HFFc6 (cell line): ENCODE measurements at regions not wholly inside any gene's neighbourhood (a gene's known extent, or its start where the extent isn't known, plus 50 kb on each side); places are given as distances from the start of the nearest gene placed in this dataset.

ENCODE experiments used
- DNase-seq: peaks from one replicate; pipeline ENCODE4 v3.0.0-alpha.2; 2018
- H3K27ac Mint-ChIP-seq: 2 replicates; pipeline ENCODE4 v1.8.0; 2020; ENCODE audit warnings: mild to moderate bottlenecking, mixed read lengths
- H3K27me3 Mint-ChIP-seq: 2 replicates; pipeline ENCODE4 v1.8.0; 2021; ENCODE audit warnings: mild to moderate bottlenecking, moderate library complexity, mixed read lengths; ENCODE audit not compliant: insufficient read depth
- H3K36me3 Mint-ChIP-seq: 2 replicates; pipeline ENCODE4 v1.8.0; 2021; ENCODE audit warnings: low read depth, mixed read lengths
- H3K4me1 Mint-ChIP-seq: 2 replicates; pipeline ENCODE4 v1.8.0; 2020; ENCODE audit warnings: low read depth, mixed read lengths
- H3K4me3 Mint-ChIP-seq: 2 replicates; pipeline ENCODE4 v1.8.0; 2020; ENCODE audit warnings: mild to moderate bottlenecking, moderate library complexity, mixed read lengths
- H3K9me3 Mint-ChIP-seq: 2 replicates; pipeline ENCODE4 v1.8.0; 2020; ENCODE audit warnings: mild to moderate bottlenecking, mixed read lengths
- TF ChIP-seq, protein P1 (sequence below): fragments of 200-600 bp; sonication (generic); IDR thresholded peaks from 2 replicates; pipeline ENCODE4 v1.5.0; 2021; ENCODE audit warnings: antibody characterized with exemption, mild to moderate bottlenecking

DNA sequence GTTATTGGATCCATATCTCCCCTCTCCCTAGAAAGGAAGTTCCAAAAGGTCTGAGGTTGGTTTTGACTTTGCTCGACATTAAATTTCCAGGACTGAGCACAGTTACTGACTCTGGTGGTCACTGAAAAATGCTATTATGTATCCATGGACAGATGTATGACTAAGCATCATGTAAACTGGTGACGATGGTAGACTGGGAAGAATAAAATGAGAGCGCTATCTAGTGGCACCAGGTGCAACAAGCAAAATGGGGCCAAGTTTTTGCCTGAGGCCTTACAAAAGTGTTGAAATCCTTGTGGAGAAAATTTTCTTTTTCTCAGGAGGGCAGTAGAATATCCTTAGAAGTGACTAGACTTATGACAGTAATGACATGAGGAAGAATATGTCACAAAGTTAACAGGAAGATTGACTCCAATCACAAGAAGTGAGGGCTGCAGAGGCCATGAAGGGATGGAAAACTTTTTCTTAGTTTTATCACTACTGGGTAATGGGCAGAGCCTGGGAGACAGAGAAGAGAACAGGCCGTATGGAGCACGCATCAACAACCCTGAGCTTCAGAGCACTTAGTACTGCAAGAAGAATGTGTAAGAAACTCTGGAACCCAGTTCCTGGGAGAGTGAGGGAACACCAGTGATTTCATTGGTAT, 88.9 kb upstream of the ELOVL5 start:
- peak; percentile 76 for DNase-seq
- Mint-ChIP-seq H3K4me3 (no peak overlapping the region), H3K9me3 (no peaks in the 10 kb centered on the region), H3K27me3 (peaks cover 4% of the 10 kb centered on the region), H3K4me1 (peaks cover 53% of the 10 kb centered on the region), H3K36me3 (no peaks in the 10 kb centered on the region), H3K27ac (peak overlapping the region; percentile 60)
- TF ChIP-seq, protein P1, sequence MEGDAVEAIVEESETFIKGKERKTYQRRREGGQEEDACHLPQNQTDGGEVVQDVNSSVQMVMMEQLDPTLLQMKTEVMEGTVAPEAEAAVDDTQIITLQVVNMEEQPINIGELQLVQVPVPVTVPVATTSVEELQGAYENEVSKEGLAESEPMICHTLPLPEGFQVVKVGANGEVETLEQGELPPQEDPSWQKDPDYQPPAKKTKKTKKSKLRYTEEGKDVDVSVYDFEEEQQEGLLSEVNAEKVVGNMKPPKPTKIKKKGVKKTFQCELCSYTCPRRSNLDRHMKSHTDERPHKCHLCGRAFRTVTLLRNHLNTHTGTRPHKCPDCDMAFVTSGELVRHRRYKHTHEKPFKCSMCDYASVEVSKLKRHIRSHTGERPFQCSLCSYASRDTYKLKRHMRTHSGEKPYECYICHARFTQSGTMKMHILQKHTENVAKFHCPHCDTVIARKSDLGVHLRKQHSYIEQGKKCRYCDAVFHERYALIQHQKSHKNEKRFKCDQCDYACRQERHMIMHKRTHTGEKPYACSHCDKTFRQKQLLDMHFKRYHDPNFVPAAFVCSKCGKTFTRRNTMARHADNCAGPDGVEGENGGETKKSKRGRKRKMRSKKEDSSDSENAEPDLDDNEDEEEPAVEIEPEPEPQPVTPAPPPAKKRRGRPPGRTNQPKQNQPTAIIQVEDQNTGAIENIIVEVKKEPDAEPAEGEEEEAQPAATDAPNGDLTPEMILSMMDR: peak; percentile 80

DNA sequence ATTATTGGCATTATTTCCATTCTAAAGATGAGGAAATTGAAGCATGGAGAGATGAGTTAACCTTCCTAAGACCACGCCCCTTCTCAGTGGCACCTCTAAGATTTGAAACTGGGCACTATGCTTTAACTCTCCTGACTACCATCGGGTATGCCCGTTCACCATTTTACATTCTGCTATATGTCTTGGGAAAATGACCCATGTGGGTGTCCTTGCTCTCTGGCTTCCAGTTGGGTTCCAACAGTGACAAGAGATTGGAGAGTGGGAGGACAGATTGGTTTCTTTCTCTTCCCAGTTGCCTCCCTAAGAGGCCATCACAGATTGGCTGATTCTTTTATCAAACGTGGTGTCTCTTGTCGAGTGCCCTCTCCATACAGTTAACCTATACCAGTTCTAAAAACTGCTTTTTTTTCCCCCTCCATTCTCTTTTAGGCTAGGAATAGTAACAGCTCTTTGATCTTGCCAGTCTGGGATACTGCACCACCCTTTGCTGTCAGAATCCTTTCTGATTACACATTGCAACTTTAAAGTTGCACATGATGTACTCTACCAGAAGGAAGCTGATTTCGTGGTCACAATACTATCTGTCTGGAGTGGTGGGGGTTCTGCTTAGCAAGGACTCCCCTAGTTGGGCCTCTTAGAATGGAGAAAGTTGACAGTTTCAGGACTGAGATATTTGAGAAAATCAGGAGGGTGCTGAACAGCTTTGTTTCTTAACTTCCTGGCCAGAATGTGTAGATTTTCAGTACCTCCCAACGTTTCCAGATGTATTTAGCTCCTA, 88.0 kb upstream of the ELOVL5 start:
- DNase-seq: no peak
- no peaks in the 10 kb centered on the region for H3K9me3 Mint-ChIP-seq
- H3K4me3 Mint-ChIP-seq: no peak overlapping the region
- H3K27me3 Mint-ChIP-seq: peaks cover 4% of the 10 kb centered on the region
- peak overlapping the region; percentile 60 for H3K27ac Mint-ChIP-seq
- H3K36me3 Mint-ChIP-seq: no peaks in the 10 kb centered on the region
- peaks cover 48% of the 10 kb centered on the region for H3K4me1 Mint-ChIP-seq
- TF ChIP-seq, protein P1: no peak

DNA sequence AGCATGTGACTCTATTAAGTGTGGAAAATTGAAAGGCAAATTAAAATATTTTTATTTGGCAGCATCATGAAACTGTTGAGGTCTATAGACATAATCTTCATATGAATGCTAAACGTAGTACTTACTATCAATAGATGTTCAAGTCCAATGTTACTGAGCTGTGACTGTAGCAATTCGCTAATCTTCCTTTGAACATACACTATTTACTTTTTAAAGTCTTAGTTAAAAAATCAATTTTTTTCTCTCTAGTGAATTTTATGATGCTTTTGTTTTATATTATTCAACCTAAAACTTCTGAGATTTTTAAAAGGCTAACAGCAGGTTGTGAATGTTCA, 85.2 kb upstream of the ELOVL5 start:
- H3K27ac Mint-ChIP-seq: no peak overlapping the region
- TF ChIP-seq, protein P1: no peak
- DNase-seq: no peak
- no peak overlapping the region for H3K4me3 Mint-ChIP-seq
- peaks cover 21% of the 10 kb centered on the region for H3K4me1 Mint-ChIP-seq
- H3K9me3 Mint-ChIP-seq: no peaks in the 10 kb centered on the region
- H3K36me3 Mint-ChIP-seq: no peaks in the 10 kb centered on the region
- peaks cover 12% of the 10 kb centered on the region; the same call in 1 of the 2 replicates for H3K27me3 Mint-ChIP-seq

DNA sequence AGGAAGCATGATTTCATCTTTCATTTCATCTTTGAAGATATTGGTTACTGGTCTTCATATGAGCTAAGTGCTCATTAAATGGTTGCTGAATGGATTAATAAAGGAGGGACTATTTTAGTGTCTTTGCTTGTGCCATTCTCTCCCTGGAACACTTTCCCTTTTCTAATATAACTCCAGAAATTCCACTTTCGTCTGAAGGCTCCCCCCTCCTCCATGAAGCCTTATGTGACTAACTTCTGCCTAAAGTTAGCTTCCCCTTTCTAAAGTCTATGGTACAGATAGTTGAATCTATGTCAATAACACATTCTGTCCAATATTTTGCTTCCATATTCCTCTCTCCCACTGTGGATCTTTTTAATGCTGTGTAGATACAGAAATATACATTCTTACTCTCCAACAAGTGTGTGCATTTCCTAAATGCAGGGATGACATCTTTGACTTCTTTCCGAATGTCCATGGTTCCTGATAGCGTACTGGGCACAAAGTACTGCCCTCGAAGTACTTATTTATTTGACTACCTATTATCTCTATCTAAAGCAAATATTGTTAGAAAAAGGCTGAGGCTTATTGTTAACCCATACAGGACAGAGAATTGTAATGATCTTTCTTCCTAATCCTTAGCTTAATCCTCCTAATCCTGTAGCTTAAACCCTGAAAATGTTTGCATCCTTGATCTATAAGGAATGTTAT, 84.7 kb upstream of the ELOVL5 start:
- H3K27ac Mint-ChIP-seq: no peak overlapping the region
- H3K36me3 Mint-ChIP-seq: no peaks in the 10 kb centered on the region
- peaks cover 13% of the 10 kb centered on the region; the same call in 1 of the 2 replicates for H3K27me3 Mint-ChIP-seq
- no peaks in the 10 kb centered on the region for H3K9me3 Mint-ChIP-seq
- no peak for DNase-seq
- TF ChIP-seq, protein P1: no peak
- peaks cover 17% of the 10 kb centered on the region for H3K4me1 Mint-ChIP-seq
- H3K4me3 Mint-ChIP-seq: no peak overlapping the region

DNA sequence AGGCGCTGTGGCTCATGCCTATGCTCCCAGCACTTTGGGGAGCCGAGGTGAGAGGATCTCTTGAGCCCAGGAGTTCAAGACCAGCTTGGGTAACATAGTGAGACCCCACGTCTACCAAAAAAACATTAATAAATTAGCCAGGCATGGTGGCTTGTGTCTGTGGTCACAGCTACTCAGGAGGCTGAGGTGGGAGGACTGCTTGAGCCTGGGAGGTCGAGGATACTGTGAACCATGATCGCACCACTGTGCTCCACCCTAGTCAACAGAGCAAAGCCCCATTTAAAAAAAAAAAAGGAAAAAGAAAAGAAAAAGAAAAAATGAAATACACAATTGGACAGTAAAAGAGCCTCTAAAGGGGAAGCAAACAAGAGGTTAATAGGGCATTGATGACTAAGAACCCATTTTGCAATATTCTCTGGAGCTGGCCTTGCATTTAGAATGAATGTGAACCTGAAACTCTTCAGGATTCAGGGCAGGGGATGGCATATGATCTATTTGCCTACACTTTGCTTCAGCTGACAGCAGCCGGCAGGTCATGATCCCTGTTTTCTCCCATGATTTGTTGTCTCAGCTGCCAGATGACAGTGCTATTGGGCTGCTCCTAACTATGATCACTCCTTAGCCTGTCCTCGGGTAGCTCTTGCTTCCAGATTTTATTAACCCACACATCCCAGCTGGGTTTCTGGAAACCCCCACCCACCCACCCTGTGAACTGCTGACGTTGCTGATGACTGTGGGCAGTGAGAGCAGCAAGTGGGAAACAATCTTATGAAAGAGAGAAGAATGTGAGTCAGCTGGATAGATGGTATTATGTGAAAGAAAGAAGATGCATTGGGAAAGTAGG, 83.8 kb upstream of the ELOVL5 start:
- H3K9me3 Mint-ChIP-seq: no peaks in the 10 kb centered on the region
- H3K27ac Mint-ChIP-seq: no peak overlapping the region
- H3K4me1 Mint-ChIP-seq: peaks cover 11% of the 10 kb centered on the region

More for the DNA sequence above, 83.8 kb upstream of the ELOVL5 start:
- Mint-ChIP-seq H3K4me3 (no peak overlapping the region), H3K27me3 (peaks cover 13% of the 10 kb centered on the region; the same call in 1 of the 2 replicates), H3K36me3 (no peaks in the 10 kb centered on the region)
- TF ChIP-seq, protein P1: no peak
- peak; percentile 18 for DNase-seq
